GM12878 (cell line): ENCODE measurements at regions not wholly inside any gene's neighbourhood (a gene's known extent, or its start where the extent isn't known, plus 50 kb on each side); places are given as distances from the start of the nearest gene placed in this dataset.

ENCODE experiments used
- ATAC-seq: fragments of 200-7000 bp; cut with Tn5 transposase; 3 replicates; pipeline ENCODE4 v1.9.1; 2020; ENCODE audit warnings: mild to moderate bottlenecking, moderate library complexity
- BruUV-seq: library from RNA; stranded (reverse); fragments of 400-500 nt; replicated peaks from 2 replicates; lab custom pipeline; 2021; lab: Mats Ljungman, UMichigan
- CTCF ChIA-PET: fragments of 300-600 bp; sonication (Branson Sonifier 250); formaldehyde crosslinking; extraction: SDS; loops from one replicate; lab custom pipeline; 2021; ENCODE audit warnings: inconsistent platforms; lab: Yijun Ruan, JAX
- POLR2A ChIA-PET: fragments of 350-600 bp; formaldehyde crosslinking; extraction: SDS; loops from one replicate; lab custom pipeline; 2021; ENCODE audit warnings: inconsistent platforms; lab: Charles Lee
- RAD21 ChIA-PET: fragments of 300-600 bp; sonication (Branson Sonifier 250); formaldehyde crosslinking; loops from one replicate; lab custom pipeline; 2023; ENCODE audit warnings: antibody characterized with exemption; ENCODE audit not compliant: unreplicated experiment; lab: Charles Lee
- SMC1A ChIA-PET: fragments of 300-600 bp; sonication (Branson Sonifier 250); formaldehyde crosslinking; loops from one replicate; lab custom pipeline; 2023; ENCODE audit not compliant: unreplicated experiment, uncharacterized antibody; lab: Charles Lee
- DNase-seq: peaks from one replicate; pipeline ENCODE4 v3.0.0-alpha.2; 2011; ENCODE audit warnings: low read depth, low spot score
- FAIRE-seq: peaks from 3 replicates; lab custom pipeline; 2011; peaks lifted over from hg19 to GRCh38; lab: Jason Lieb, UNC
- H2AFZ ChIP-seq: 2 replicates; pipeline ENCODE4 v1.6.0; 2011; ENCODE audit warnings: low read depth, low read length, control low read depth; ENCODE audit not compliant: control insufficient read depth
- H3K27ac ChIP-seq: 2 replicates; pipeline ENCODE4 v1.5.1; 2011; ENCODE audit warnings: control low read depth; ENCODE audit not compliant: control insufficient read depth, insufficient read depth
- H3K27me3 ChIP-seq, 2 experiments: replicated peaks in 1 of 2; 2 replicates each; pipeline versions ENCODE4 v1.6.0 to v1.6.1; 2011; ENCODE audit warnings: low read length in 1 of 2; ENCODE audit not compliant: control insufficient read depth in 2 of 2, insufficient read depth in 2 of 2
- H3K36me3 ChIP-seq, 2 experiments: 2 replicates each; pipeline ENCODE4 v1.5.1; 2011; ENCODE audit warnings: low read length in 1 of 2; ENCODE audit not compliant: control insufficient read depth in 2 of 2, insufficient read depth in 2 of 2
- H3K4me1 ChIP-seq: 2 replicates; pipeline ENCODE4 v1.6.1; 2011; ENCODE audit warnings: mild to moderate bottlenecking, low read length, moderate library complexity, mixed read lengths; ENCODE audit not compliant: control insufficient read depth, insufficient read depth
- H3K4me2 ChIP-seq: 2 replicates; pipeline ENCODE4 v1.6.0; 2011; ENCODE audit warnings: control low read depth; ENCODE audit not compliant: control insufficient read depth, insufficient read depth
- H3K4me3 ChIP-seq: fragments of 200-600 bp; sonication (generic); 2 replicates; pipeline ENCODE4 v1.5.1; 2016
- H3K79me2 ChIP-seq: 2 replicates; pipeline ENCODE4 v1.6.0; 2011; ENCODE audit warnings: low read length; ENCODE audit not compliant: control insufficient read depth, insufficient read depth
- H3K9ac ChIP-seq: 2 replicates; pipeline ENCODE4 v1.8.0; 2011; ENCODE audit warnings: low read length, control low read depth, mixed read lengths; ENCODE audit not compliant: control insufficient read depth, insufficient read depth
- H3K9me3 ChIP-seq: replicated peaks from 3 replicates; pipeline ENCODE4 v1.5.1; 2011; ENCODE audit warnings: mild to moderate bottlenecking, low read length; ENCODE audit not compliant: control insufficient read depth, insufficient read depth
- H4K20me1 ChIP-seq: 2 replicates; pipeline ENCODE4 v1.6.0; 2011; ENCODE audit not compliant: control insufficient read depth, insufficient read depth
- BACH1 ChIP-seq: fragments of 450-650 bp; IDR thresholded peaks from 2 replicates; pipeline ENCODE4 v1.6.1; 2017; ENCODE audit warnings: mild to moderate bottlenecking, borderline replicate concordance
- BCL11A ChIP-seq: IDR thresholded peaks from 2 replicates; pipeline ENCODE4 v1.6.1; 2011; ENCODE audit warnings: low read depth, low read length
- CREB1 ChIP-seq: IDR thresholded peaks from 2 replicates; pipeline ENCODE4 v1.6.1; 2012; ENCODE audit warnings: low read depth, mild to moderate bottlenecking, inconsistent platforms
- IRF4 ChIP-seq: IDR thresholded peaks from 2 replicates; pipeline ENCODE4 v1.6.1; 2011; ENCODE audit warnings: low read depth, low read length
- NFYB ChIP-seq: IDR thresholded peaks from 2 replicates; pipeline ENCODE4 v1.6.1; 2011; ENCODE audit warnings: low read depth, mild to moderate bottlenecking, low read length, improper control_type of control experiment, moderate library complexity; ENCODE audit not compliant: insufficient read depth
- RUNX3 ChIP-seq: IDR thresholded peaks from 2 replicates; pipeline ENCODE4 v1.6.1; 2012; ENCODE audit warnings: low read length, inconsistent platforms
- SPI1 ChIP-seq: IDR thresholded peaks from 2 replicates; pipeline ENCODE4 v1.6.1; 2011; ENCODE audit warnings: low read depth, mild to moderate bottlenecking, low read length, moderate library complexity, borderline replicate concordance; ENCODE audit not compliant: insufficient read depth
- TBL1XR1 ChIP-seq: IDR thresholded peaks from 2 replicates; pipeline ENCODE4 v1.6.1; 2012; ENCODE audit warnings: low read depth, low read length, improper control_type of control experiment
- WRNIP1 ChIP-seq: IDR thresholded peaks from 2 replicates; pipeline ENCODE4 v1.6.1; 2011; ENCODE audit warnings: low read depth, low read length, improper control_type of control experiment, borderline replicate concordance
- YY1 ChIP-seq: IDR thresholded peaks from 2 replicates; pipeline ENCODE4 v1.6.1; 2011; ENCODE audit warnings: low read depth, mild to moderate bottlenecking, low read length
- ZBED1 ChIP-seq: IDR thresholded peaks from 2 replicates; pipeline ENCODE4 v1.6.1; 2016; ENCODE audit warnings: borderline replicate concordance
- ZNF274 ChIP-seq: IDR thresholded peaks from one replicate; pipeline ENCODE4 v1.8.0; 2011; ENCODE audit not compliant: insufficient read length, insufficient read depth
- ZNF622 ChIP-seq: fragments of 450-650 bp; IDR thresholded peaks from 2 replicates; pipeline ENCODE4 v1.6.1; 2017; ENCODE audit warnings: mild to moderate bottlenecking, inconsistent platforms
- WGBS: methylation state at CpG from one replicate; pipeline ENCODE4 v1.1.6; 2016; ENCODE audit warnings: low lambda C conversion rate; ENCODE audit not compliant: insufficient replicate concordance, insufficient coverage; ENCODE audit errors: missing lambda C conversion rate; 5-methylcytosine and 5-hydroxymethylcytosine counted together
- in situ Hi-C: fragments of 300-500 bp; cut with MboI; formaldehyde crosslinking; loops from 9 replicates; pipeline ENCODE4 v1.14.3; 2018; ENCODE audit warnings: mixed read lengths
- intact Hi-C: fragments of 100-400 bp; cut with micrococcal nuclease; formaldehyde crosslinking; loops from one replicate; pipeline ENCODE4 v1.14.2; 2022; ENCODE audit not compliant: unreplicated experiment

- no TSS peak for BruUV-seq
- no peak for DNase-seq
- Histone ChIP-seq H3K27me3 (no peaks in the 10 kb centered on the region), H3K9ac (no peak overlapping the region), H3K4me2 (no peak overlapping the region), H3K9me3 (no peaks in the 10 kb centered on the region; the same call in 2 of the 3 replicates), H3K4me3 (no peak overlapping the region), H2AFZ (no peak overlapping the region), H3K27ac (no peak overlapping the region), H3K79me2 (no peaks in the 10 kb centered on the region), H3K36me3 (no peaks in the 10 kb centered on the region), H4K20me1 (no peaks in the 10 kb centered on the region), H3K4me1 (no peaks in the 10 kb centered on the region)
- ChIA-PET RAD21 (no interaction called here), POLR2A (no interaction called here), CTCF (no interaction called here), SMC1A (no interaction called here)
- in situ Hi-C loops (no loop called here), intact Hi-C loops (no loop called here)
- 34% methylated on average over 6 of the region's 6 CpGs for WGBS
- no peak for ATAC-seq
- no peak for TF ChIP-seq TBL1XR1
- no peak for TF ChIP-seq NFYB
- TF ChIP-seq YY1 = no peak
- TF ChIP-seq ZNF274 = no peak
- TF ChIP-seq IRF4 = no peak
- no peak for TF ChIP-seq CREB1
- no peak for TF ChIP-seq BCL11A
- FAIRE-seq = no peak
Measured at GRCh38 chr5:4532705-4533080, 607.4 kb upstream of the ADAMTS16 start.

GRCh38 chr5:4533457-4534105 lies 606.5 kb upstream of the ADAMTS16 start:
- Histone ChIP-seq H3K4me1 (no peaks in the 10 kb centered on the region), H3K4me2 (no peak overlapping the region), H3K27me3 (no peaks in the 10 kb centered on the region), H3K9me3 (no peaks in the 10 kb centered on the region; the same call in 2 of the 3 replicates), H3K9ac (no peak overlapping the region), H4K20me1 (no peaks in the 10 kb centered on the region), H2AFZ (no peak overlapping the region), H3K36me3 (no peaks in the 10 kb centered on the region), H3K4me3 (no peak overlapping the region), H3K79me2 (no peaks in the 10 kb centered on the region), H3K27ac (no peak overlapping the region)
- BruUV-seq = no TSS peak
- in situ Hi-C loops = no loop called here
- ChIA-PET SMC1A (no interaction called here), POLR2A (no interaction called here), CTCF (no interaction called here), RAD21 (no interaction called here)
- TF ChIP-seq ZBED1 (no peak), RUNX3 (no peak), BACH1 (no peak), SPI1 (no peak), ZNF622 (no peak), WRNIP1 (no peak)
- 13% methylated on average over 3 of the region's 3 CpGs for WGBS
- FAIRE-seq = no peak
- intact Hi-C loops = no loop called here
- no peak for ATAC-seq
- no peak for DNase-seq
